HG02840 (cell line): ENCODE measurements at regions not wholly inside any gene's neighbourhood (a gene's known extent, or its start where the extent isn't known, plus 50 kb on each side); places are given as distances from the start of the nearest gene placed in this dataset.

ENCODE experiments used
- ATAC-seq: cut with Tn5 transposase; IDR thresholded peaks from one replicate; pipeline ENCODE4 v1.9.1; 2021; ENCODE audit warnings: mild to moderate bottlenecking, moderate library complexity, moderate number of reproducible peaks; ENCODE audit not compliant: unreplicated experiment, low FRiP score

DNA sequence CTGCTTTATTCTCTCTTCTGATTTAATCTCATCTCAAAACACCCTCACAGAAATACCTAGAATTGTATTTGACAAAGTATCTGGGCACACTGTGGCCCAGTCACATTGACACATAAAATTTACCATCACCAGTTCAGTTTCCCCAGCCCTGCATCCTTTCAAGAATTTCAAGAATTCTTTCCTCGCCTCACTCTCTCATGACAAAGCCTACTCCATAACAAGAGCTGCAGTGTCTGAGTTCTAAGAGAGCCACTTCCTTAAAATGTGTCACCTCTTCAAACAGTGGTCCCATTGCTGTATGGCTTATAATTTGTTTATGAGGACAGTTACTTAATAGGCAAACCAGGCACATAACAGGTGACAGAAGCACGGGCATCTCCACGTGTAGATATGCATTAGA lies 90.9 kb upstream of the STK39 start:
- no peak for ATAC-seq

DNA sequence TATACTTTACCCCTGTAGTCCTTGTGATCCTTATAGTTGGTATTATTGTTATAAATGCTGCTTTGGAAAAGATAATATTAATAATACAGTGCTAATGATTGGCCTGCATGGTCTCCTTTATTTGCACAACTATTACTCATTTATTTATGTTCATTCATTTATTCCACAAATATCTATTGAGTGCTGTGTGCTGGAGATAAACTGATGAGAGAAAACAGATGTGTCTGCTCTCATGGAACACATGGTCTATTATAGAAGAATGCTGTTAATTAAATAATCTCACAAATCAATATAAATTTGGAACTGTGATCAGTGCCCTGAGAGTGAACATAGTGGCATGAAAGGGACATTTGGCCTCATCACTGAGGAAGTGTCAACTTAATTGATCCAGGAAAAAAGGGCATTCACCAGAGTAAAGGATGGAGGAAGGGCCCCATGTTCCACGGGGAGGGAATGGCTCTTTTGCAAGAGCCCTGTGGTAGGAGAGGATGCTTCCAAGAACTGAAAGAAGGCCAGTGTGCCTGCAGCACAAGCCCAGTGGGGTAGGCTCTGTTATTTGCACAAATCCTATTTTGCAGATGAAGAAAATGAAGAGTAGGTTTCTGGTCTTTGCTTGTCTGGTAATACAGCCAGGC lies 91.5 kb upstream of the STK39 start:
- no peak for ATAC-seq

DNA sequence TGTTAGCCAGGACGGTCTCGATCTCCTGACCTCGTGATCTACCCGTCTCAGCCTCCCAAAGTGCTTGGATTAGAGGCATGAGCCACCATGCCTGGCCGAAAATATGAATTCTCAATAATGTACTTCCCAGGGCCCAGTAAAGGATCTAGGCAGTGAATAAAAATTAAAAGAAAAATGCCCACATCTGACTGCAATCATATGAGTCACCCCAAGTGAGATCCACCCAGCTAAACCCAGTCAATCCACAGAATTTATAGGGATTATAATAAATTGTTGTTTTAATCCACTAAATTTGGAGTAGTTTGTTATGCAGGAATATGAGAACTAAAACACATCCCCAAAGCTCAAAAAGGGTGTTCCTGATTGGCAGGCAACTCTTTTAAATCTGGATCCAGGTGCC lies 93.5 kb upstream of the STK39 start:
- no peak for ATAC-seq

DNA sequence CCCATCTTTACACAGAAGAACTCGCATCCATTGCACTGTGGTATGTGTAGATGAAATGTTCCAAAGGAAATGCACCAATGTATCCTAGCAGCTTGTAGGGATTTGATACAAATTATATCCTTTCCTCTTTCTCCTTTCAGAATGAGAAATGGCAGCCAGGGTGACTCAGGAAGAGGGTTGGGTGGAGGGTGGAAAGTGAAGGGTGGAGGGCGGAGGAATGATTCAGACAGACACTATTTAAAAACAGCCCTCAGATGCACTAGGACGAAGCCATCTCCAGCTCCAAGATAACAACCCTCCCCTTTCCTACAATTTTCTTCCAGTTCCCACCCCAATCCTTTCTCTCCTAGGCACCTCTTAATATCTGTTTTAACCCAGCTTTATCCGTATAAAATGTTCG lies 96.2 kb upstream of the STK39 start:
- ATAC-seq, result no peak

DNA sequence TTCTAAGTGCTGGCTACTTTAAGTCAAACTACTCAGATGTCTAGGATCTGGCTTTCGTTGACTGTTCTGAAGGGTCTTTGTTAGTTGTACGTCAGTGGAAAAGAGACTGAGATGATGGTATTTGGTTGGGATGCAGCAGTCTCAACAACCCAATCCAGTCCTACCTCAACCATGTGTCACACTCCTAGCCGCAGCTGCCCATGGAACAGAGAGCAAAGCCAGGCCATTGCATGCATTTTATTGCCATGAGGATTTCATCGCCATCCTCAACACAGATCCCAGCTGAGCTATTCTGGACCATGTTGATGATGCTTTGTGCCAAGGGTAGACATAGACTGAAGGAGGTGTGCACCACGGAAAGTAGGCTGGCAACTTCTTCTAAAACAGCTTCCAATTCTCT lies 97.3 kb upstream of the STK39 start:
- ATAC-seq, result no peak

DNA sequence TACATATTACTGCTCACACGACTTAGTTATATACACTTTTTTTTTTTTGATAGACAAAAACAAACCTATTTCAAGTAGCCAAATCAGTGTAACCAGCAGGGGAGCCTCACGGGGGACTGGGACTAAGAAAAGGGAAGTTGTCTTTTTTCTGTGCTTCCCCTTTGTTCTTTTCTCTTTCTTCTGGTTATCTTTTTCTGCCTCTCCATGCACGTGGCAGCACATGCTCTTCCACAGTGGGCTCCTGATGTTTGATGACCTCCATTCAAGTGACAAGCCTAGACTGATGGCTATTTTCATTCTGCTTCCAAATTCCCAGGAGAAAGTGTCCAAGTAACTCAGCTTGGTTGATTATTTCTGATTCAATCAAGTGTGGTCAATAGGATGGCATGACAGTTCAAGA lies 98.2 kb upstream of the STK39 start:
- ATAC-seq, result no peak

DNA sequence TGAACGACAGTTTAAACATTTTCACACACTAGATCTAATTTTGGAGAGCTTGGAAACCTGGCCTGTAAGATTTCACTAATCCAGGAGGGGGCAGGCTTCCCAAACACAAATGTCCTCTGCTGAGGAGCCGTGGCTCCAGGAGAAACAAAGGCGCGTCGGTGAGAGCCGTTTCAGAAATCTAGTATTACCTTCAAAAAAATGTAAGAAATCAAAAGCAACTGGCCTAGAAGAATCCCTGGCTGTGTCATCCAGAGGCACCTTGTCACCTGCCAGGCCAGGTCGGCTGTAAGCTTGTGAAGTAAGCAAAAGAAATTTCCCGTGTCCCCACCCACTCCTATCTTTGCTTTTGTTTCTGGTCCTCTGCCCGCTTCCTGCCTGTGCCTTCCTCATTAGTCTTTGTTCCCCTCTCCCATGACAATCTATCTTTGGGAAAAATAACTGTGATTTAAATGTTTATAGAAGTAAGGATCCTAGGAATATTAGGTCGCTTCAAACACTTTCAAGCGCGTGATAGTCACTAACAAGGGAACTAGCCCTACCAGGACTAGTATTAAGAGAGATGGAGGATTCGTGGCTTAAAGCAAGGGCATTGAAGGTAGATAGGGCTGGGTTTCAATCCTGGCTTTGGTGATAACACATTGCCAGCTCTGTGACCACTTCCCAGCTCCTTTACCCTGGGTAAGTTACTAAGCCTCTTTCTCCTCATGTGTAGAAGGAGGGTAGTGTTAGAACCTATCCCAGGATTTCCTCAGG lies 99.5 kb upstream of the STK39 start:
- ATAC-seq, result peak; percentile 74

DNA sequence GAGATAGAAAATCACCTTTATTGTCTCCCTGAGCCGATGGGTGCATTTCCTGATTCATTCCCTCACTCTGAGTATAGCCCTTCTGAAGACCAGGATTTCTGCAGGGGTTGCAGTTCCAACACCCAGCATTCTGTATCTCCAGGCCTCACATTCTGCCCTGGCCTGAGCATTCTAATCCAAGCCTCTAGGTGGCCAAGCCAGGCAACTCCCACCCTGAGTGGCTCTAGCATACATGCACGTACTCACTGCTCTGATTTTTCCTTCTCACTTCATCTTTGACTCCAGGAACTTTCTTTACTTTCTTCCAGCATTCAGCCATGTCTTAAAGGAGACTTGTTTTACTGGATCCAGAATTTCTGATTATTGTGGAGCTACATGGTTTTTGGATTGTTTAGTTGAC lies 100.7 kb upstream of the STK39 start:
- no peak for ATAC-seq

DNA sequence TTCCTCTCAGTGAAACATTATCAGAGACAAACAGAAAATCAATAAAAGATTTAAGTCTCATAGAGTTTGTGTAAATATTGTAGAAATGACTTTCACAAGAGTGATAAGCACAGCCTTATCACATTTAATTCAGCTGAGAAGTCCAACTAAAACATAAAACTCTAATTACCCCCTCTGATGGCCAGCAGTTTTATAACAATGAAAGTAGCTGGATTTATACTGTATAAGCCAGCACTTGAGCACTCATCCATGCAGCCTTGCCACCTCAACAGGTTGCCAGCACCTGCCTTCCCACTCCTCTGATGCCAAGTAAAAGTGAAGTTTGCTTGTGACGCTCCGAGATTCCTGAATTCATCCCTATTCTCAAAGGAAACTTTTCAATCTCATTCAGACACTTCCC lies 103.0 kb upstream of the STK39 start:
- no peak for ATAC-seq

DNA sequence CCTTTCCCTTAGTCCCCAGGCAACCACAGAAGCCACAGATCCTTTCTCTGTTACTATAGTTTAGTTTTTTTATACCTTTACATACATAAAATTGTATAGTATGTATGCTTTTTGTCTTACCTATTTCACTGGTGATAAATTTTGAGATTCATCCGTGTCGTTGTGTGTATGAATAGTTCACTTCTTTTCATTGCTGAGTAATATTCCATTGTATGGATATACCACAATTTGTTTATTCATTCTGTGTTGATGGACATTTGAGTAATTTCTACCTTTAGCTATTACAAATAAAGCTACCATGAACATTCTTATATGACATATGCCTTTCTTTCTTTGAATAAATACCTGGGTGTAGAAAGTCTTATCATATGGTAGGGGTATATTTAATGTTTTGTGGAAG lies 102.8 kb upstream of the CERS6 start:
- ATAC-seq, result no peak

DNA sequence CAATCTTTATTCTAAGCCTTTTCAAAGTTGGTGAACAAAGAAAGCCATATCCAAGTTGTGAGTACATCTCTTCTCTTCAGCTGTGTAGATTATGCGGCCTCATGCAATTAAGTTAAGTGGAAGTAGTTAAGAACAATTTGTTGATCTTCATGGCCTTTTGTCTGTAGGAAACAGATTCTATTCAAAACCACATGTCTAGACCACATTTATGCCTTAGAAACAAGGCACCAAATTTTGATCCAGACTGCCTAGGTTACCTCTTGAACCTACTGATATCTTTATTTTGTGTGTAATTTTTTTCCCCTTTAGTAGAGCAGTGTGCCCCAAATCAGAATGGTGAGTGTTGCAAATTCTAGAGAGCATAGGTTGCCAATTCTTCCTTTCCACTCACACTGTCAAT lies 101.6 kb upstream of the CERS6 start:
- ATAC-seq, result no peak

DNA sequence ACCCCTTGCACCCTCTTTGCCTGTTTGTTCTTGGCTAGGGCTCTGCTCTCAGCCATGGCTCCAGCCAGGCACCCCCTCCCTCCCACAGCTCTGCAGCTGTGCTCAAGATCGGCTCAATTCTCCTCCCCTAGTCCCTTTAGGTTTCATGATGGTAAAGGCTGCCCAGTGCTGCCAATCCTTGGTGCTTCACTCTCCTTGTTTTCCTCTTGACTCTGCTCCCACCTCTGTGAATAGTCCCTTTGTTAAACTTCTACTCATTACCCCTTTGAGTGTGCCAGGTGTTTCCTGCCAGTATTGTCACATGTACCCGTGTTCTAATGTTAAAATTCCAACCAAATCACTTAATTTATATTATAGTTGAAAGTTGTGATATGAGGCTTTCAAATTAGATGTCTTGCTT lies 101.0 kb upstream of the CERS6 start:
- ATAC-seq, result no peak

DNA sequence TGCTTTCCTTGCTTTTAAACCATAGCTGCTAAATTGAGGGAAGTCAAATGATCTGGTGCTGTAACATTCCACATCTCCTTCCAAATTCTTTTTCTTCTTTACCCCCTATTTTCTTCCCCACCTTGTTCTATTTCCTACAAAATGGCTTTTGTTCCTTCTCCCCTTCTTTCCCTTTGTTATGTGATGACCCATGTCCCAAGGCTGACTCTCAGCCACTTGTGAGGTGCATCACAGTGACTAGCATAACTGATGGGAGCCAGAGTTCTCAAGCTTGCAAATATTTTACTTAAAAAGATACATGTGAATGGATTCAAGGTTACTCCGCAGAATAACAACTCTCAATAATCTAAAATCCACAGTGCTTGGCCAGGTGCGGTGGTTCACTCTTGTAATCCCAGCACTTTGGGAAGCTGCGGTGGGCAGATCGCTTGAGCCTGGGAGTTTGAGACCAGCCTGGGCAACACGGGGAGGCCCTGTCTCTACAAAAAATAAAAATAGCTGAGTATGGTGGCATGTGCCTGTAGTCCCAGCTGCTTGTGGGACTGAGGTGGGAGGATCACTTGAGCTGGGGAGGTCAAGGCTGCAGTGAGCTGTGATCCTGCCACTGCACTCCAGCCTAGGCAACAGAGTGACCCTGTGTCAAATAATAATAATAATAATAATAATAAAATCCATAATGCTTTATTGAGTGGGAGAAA lies 100.1 kb upstream of the CERS6 start:
- ATAC-seq, result no peak

DNA sequence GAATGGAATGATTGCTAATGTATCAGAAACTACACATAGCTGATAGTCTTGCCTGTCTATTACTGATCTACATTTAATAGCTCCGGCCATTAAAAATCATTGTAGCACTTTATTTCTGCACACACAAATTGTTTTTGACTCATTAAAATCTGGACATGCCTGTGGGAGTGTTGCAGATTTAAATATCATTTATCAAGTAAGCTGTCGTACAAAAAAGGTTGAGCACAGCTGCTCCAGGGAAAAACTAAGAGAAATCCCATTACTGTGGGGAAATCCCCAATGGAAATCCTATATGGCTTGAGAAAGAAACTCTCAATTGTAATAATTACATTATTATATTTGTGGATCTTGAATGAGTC lies 99.6 kb upstream of the CERS6 start:
- no peak for ATAC-seq

DNA sequence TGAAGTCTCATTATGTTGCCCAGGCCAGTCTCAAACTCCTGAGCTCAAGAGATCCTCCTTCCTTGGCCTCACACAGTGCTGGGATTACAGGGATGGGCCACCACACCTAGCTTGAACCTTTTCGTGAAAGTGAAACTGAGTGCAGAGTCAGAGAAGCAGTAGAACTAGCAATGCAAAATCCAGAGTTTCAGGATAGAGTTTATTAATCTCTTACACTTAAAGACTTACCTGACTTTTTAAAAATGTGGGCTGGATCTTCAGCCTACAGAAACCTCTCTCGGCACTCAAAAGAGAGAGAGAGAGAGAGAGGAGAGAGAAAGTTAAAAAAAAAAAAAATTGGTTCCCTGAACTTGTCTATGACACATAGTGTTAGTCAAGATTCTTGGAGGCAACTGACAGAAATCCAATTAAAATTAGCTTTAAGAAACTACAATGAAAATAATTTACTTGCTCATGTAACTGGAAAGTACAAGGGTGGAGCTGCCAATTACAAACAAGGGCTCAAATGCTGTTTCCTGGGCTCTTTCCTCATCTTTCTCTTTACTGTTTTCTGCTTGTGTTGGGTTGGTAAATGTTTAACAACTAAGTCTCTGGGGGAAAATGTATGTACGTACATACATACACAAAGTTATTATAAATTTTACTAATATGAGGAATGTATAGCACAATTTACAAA lies 98.1 kb upstream of the CERS6 start:
- ATAC-seq, result no peak

DNA sequence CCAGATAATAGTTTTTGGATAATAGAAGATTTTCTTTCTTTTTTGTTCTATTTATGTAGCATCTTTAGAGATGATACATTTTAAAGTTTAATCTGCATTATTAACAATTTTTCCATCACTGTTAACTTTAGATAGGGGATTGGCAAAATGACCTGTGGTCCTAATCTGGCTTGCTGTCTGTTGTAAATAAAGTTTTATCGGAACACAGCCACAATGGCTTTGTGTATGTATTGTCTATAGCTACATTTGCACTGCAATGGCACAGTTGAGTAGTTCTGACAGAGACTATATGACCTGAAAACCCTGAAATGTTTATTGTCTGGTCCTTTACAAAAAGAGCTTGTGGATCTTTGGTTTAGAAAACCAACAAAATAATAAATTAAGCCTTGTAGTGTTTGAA lies 97.0 kb upstream of the CERS6 start:
- ATAC-seq, result no peak

DNA sequence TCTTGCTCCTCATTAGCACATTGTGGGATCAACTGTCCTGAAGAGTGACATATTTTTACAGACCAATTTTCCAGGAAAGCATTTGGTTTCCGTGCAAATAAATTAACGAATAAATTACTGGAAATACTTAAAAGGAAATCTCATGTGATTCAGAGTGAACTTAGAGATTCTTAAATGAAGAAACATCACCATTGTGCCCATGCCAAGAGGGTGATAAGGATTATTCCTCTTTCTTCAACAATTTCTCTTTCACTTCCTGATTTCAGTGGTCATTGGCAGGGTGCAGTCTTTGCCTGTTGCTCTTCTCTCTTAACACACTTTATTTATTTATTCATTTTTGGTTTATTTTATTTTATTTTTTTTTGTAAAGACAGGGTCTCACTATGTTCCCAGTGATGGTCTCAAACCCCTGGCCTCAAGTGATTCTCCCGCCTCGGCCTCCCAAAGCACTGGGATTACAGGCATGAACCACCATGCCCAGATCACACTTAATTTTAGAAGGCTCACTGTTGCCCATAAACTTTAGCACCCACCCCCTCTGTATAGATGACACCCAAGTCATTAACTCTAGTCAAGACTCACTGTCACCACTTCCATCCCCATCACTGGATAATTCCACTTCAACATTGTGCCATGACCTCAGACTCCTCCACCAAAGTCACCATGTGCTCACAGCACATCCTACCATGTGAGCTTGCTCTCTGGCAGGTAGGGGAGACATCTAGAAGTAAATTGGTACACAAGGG lies 92.6 kb upstream of the CERS6 start:
- ATAC-seq, result no peak

DNA sequence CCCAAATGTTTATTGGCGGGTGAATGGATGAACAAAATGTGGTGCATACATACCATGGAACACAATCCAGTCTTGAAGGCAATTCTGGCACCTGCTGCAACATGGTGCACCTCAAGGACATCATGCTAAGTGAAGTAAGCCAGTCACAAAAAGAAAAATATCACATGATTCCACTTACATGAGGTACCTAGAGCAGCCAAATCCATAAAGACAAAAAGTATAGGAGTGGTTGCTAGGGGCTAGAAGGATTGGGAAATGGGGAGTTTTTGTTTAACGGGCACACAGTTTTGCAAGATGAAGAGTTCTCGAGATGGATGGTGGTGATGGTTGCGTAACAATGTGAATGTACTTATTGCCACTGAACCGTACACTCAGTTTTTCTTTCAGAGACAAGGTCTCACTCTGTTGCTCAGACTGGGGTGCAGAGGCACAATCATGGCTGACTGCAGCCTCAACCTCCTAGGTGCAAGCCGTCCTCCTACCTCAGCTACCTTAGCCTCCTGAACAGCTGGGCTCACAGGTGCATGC lies 90.9 kb upstream of the CERS6 start:
- ATAC-seq, result no peak

DNA sequence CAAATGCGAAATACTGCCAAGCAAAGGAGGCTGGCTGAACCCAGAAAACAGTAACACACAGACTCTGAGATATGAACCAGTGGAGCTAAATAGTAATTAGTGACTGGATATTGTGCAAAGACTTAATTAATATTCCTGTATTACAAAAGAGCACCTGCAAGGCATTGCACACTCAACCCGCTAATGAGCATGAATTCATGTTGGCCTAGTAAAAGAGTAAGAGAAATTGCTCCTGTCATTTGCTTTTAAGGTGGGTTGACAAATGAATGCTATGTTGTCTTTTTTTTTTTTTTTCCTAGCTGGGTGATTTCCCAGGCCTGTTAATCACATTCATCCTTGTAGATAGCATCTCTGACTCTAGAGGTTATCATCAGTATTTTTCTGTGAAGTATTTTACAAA lies 87.0 kb upstream of the CERS6 start:
- ATAC-seq, result no peak

DNA sequence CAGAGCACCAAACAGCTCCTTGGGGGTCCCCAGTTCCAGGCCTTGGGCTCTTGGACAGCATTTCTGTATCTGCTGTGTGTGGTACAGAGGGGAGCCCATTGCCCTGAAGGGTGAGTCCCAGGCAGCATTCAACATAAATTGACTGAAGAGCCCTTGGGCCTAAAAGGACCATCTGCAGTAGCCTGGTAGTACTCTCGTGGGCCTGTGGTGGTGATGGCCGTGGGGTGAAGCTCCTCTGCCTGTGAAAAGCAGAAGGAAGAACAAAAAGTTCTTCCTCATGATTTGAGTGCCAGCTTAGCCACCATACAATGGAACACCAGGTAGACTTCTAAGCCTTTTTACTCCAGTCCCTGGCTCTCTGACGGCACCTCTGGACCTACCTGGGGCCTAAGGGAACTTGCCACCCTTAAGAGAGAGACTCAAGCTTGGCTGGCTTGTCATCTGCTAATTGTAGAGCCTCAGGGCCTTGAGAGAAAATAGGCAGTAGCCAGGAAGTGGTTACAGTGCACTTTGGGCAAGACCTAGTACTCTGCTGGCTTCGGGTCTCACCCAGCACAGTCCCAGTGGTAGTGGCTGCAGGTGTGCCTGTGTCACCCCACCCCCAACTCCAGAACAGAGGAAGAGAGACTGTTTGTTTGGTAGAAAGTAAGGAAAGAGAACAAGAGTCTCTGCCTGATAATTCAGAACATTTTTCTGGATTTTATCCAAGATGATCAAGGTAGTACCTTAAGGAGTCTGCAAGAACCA lies 84.6 kb upstream of the CERS6 start:
- ATAC-seq, result peak; percentile 58
